HEK293T (cell line): ENCODE measurements at regions not wholly inside any gene's neighbourhood (a gene's known extent, or its start where the extent isn't known, plus 50 kb on each side); places are given as distances from the start of the nearest gene placed in this dataset.

Experiments
- ARNT ChIP-seq: fragments of 450-650 bp; IDR thresholded peaks from 2 replicates; pipeline ENCODE4 v1.6.1; 2017; ENCODE audit warnings: mild to moderate bottlenecking
- CTBP1 ChIP-seq: fragments of 450-650 bp; IDR thresholded peaks from 2 replicates; pipeline ENCODE4 v1.6.1; 2016; ENCODE audit warnings: borderline replicate concordance
- ELF4 ChIP-seq: fragments of 450-650 bp; IDR thresholded peaks from 2 replicates; pipeline ENCODE4 v1.6.1; 2017; ENCODE audit warnings: antibody characterized with exemption
- FOXA1 ChIP-seq: fragments of 450-650 bp; IDR thresholded peaks from 2 replicates; pipeline ENCODE4 v1.6.1; 2016; ENCODE audit warnings: mild to moderate bottlenecking
- FOXK2 ChIP-seq: fragments of 450-650 bp; IDR thresholded peaks from 2 replicates; pipeline ENCODE4 v1.6.1; 2016; ENCODE audit warnings: mild to moderate bottlenecking
- HDGF ChIP-seq: fragments of 450-650 bp; IDR thresholded peaks from 2 replicates; pipeline ENCODE4 v1.6.1; 2017; ENCODE audit warnings: antibody characterized with exemption, borderline replicate concordance
- NFRKB ChIP-seq: fragments of 450-650 bp; IDR thresholded peaks from 2 replicates; pipeline ENCODE4 v1.6.1; 2016; ENCODE audit warnings: mild to moderate bottlenecking, moderate library complexity
- SP1 ChIP-seq: fragments of 450-650 bp; IDR thresholded peaks from 2 replicates; pipeline ENCODE4 v1.6.1; 2017
- TARDBP ChIP-seq: fragments of 450-650 bp; IDR thresholded peaks from 2 replicates; pipeline ENCODE4 v1.6.1; 2016

- TF ChIP-seq FOXK2 (no peak), SP1 (no peak), FOXA1 (no peak), CTBP1 (no peak), ELF4 (no peak), TARDBP (no peak), NFRKB (no peak), HDGF (no peak), ARNT (no peak)
Observed at GRCh38 chr14:98726585-98727405, 545.2 kb downstream of the BCL11B start.
